ENCODE measurements at regions not wholly inside any gene's neighbourhood (a gene's known extent, or its start where the extent isn't known, plus 50 kb on each side); places are given as distances from the start of the nearest gene placed in this dataset.

DNA sequence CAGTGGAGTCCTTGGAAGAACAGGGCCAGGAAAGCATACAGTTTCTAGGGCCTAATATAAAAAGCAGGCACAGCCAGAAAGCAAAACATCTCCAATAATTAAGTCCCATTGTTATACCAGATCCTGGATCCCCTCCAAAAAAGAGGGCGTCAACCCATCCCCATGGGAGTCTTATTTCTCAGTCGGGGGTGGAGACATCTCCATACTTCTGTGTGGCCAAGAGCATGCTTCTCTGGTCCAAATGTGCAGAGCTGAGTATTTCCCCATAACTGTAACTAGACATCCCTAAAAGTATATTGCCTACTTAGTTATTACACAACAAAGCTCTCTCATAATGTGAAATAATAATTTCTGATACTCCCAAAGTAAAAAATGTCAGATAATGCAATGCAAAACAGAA lies 104.2 kb upstream of the SOX13 start:
- TF ChIP-seq CTCF (IDR thresholded peaks at IDR 0.05; ENCODE audit: low read length) (no peak), EZH2 (IDR thresholded peaks at IDR 0.05; ENCODE audit: borderline replicate concordance, low read length) (no peak)
- no peaks in the 10 kb centered on the region for H4K20me1 ChIP-seq (ENCODE audit: insufficient read depth, low read length)
- H3K9me2 ChIP-seq (ENCODE audit: low read depth, low read length): no peaks in the 10 kb centered on the region
- no peaks in the 10 kb centered on the region; the same call in 1 of the 2 replicates for H3K36me3 ChIP-seq (ENCODE audit: insufficient read depth, low read length)
- no peaks in the 10 kb centered on the region for H3K4me1 ChIP-seq (ENCODE audit: insufficient read depth, low read length, severe bottlenecking)
- H3K9ac ChIP-seq (ENCODE audit: low read length): no peak overlapping the region
- peaks cover 6% of the 10 kb centered on the region for H3K9me3 ChIP-seq (ENCODE audit: low read length)
- no peaks in the 10 kb centered on the region for H3K79me2 ChIP-seq (ENCODE audit: insufficient read depth, low read length)
- H2AFZ ChIP-seq (ENCODE audit: low read length): no peak overlapping the region
- H3K27me3 ChIP-seq (ENCODE audit: insufficient read depth, low read length): no peaks in the 10 kb centered on the region
- no peak overlapping the region for H3K4me3 ChIP-seq (ENCODE audit: low read depth, low read length, poor library complexity, severe bottlenecking)
- no peaks in the 10 kb centered on the region for H3F3A ChIP-seq (ENCODE audit: insufficient read depth, low read length)
- no peak overlapping the region for H3K4me2 ChIP-seq (ENCODE audit: low read length)
- no peak overlapping the region for H3K27ac ChIP-seq (ENCODE audit: low read depth, low read length, poor library complexity, severe bottlenecking)

- no peaks in the 10 kb centered on the region for H3F3A ChIP-seq (ENCODE audit: insufficient read depth, low read length)
- TF ChIP-seq CTCF (IDR thresholded peaks at IDR 0.05; ENCODE audit: low read length): no peak
- TF ChIP-seq EZH2 (IDR thresholded peaks at IDR 0.05; ENCODE audit: borderline replicate concordance, low read length): no peak
- H3K36me3 ChIP-seq (ENCODE audit: insufficient read depth, low read length): no peaks in the 10 kb centered on the region
- no peak overlapping the region for H3K4me2 ChIP-seq (ENCODE audit: low read length)
- H3K4me3 ChIP-seq (ENCODE audit: low read depth, low read length, poor library complexity, severe bottlenecking): no peak overlapping the region
- H3K9me2 ChIP-seq (ENCODE audit: low read depth, low read length): no peaks in the 10 kb centered on the region; the same call in 1 of the 2 replicates
- no peak overlapping the region for H3K9ac ChIP-seq (ENCODE audit: low read length)
- peaks cover 6% of the 10 kb centered on the region for H3K9me3 ChIP-seq (ENCODE audit: low read length)
- H3K27me3 ChIP-seq (ENCODE audit: insufficient read depth, low read length): no peaks in the 10 kb centered on the region; the same call in 1 of the 2 replicates
- no peaks in the 10 kb centered on the region for H3K79me2 ChIP-seq (ENCODE audit: insufficient read depth, low read length)
- no peak overlapping the region for H3K27ac ChIP-seq (ENCODE audit: low read depth, low read length, poor library complexity, severe bottlenecking)
- no peaks in the 10 kb centered on the region for H4K20me1 ChIP-seq (ENCODE audit: insufficient read depth, low read length)
- no peak overlapping the region for H2AFZ ChIP-seq (ENCODE audit: low read length)
- no peaks in the 10 kb centered on the region for H3K4me1 ChIP-seq (ENCODE audit: insufficient read depth, low read length, severe bottlenecking)
Observed at GRCh38 chr1:203969846-203970245, 103.1 kb upstream of the SOX13 start.

DNA sequence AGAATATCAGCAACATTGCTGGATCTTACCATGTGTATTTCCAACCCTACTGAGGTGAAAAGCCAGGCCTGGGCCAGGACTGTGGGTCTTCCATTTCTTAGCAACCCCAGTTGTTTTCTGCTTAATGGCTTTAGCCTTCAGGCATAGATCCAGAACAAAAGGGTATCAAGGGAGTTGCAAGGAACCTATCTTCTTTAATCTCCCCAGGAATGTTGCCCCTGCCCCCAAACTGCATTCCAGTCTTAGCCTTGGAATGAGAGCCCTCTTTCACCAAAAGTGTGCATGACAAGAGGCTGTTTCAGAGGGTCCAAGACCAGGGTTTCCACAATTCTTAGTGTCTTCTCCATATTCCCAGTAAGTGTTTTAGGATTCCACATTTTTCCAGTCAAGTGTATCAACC lies 87.9 kb upstream of the SOX13 start:
- H3K9ac ChIP-seq (ENCODE audit: low read length): no peak overlapping the region
- no peaks in the 10 kb centered on the region for H3K79me2 ChIP-seq (ENCODE audit: insufficient read depth, low read length)
- H4K20me1 ChIP-seq (ENCODE audit: insufficient read depth, low read length): no peaks in the 10 kb centered on the region
- no peak overlapping the region for H3K4me2 ChIP-seq (ENCODE audit: low read length)
- no peak overlapping the region for H3K27ac ChIP-seq (ENCODE audit: low read depth, low read length, poor library complexity, severe bottlenecking)
- H3K4me1 ChIP-seq (ENCODE audit: insufficient read depth, low read length, severe bottlenecking): no peaks in the 10 kb centered on the region
- H2AFZ ChIP-seq (ENCODE audit: low read length): no peak overlapping the region
- TF ChIP-seq EZH2 (IDR thresholded peaks at IDR 0.05; ENCODE audit: borderline replicate concordance, low read length) (no peak), CTCF (IDR thresholded peaks at IDR 0.05; ENCODE audit: low read length) (no peak)
- no peaks in the 10 kb centered on the region for H3K9me3 ChIP-seq (ENCODE audit: low read length)
- no peaks in the 10 kb centered on the region for H3K36me3 ChIP-seq (ENCODE audit: insufficient read depth, low read length)
- no peak overlapping the region for H3K4me3 ChIP-seq (ENCODE audit: low read depth, low read length, poor library complexity, severe bottlenecking)
- peaks cover 2% of the 10 kb centered on the region; the same call in 1 of the 2 replicates for H3K27me3 ChIP-seq (ENCODE audit: insufficient read depth, low read length)
- no peaks in the 10 kb centered on the region for H3K9me2 ChIP-seq (ENCODE audit: low read depth, low read length)
- no peaks in the 10 kb centered on the region for H3F3A ChIP-seq (ENCODE audit: insufficient read depth, low read length)

Measured in OCI-LY1 (cell line).